WTC11 (cell line): ENCODE measurements at regions not wholly inside any gene's neighbourhood (a gene's known extent, or its start where the extent isn't known, plus 50 kb on each side); places are given as distances from the start of the nearest gene placed in this dataset.
"Not testable (repeated sequence)": the region's sequence is repeated elsewhere in the genome, so short reads cannot be mapped to it uniquely, and the experiment has no call there.

Experiments
- CREB1 ChIP-seq: sonication (generic); formaldehyde crosslinking; IDR thresholded peaks from 2 replicates; pipeline ENCODE4 v1.8.0; 2023; ENCODE audit warnings: mild to moderate bottlenecking, missing genetic modification reagents
- ELF4 ChIP-seq: sonication (generic); formaldehyde crosslinking; IDR thresholded peaks from 2 replicates; pipeline ENCODE4 v1.8.1; 2022; ENCODE audit warnings: low read depth, mild to moderate bottlenecking, moderate library complexity, missing genetic modification reagents
- FOXJ3 ChIP-seq: sonication (generic); formaldehyde crosslinking; IDR thresholded peaks from 2 replicates; pipeline ENCODE4 v1.9.0; 2021; ENCODE audit warnings: missing genetic modification reagents, mild to moderate bottlenecking, borderline replicate concordance
- MXD4 ChIP-seq: fragments of 250-450 bp; sonication (Bioruptor Pico); IDR thresholded peaks from 2 replicates; pipeline ENCODE4 v1.8.0; 2021; ENCODE audit warnings: mild to moderate bottlenecking, moderate library complexity, borderline replicate concordance
- NFYB ChIP-seq: sonication (generic); formaldehyde crosslinking; conservative IDR thresholded peaks from 2 replicates; pipeline ENCODE4 v1.8.0; 2022; ENCODE audit warnings: low read depth, missing genetic modification reagents
- NR2C2 ChIP-seq: sonication (generic); formaldehyde crosslinking; IDR thresholded peaks from 2 replicates; pipeline ENCODE4 v1.8.0; 2022; ENCODE audit warnings: mild to moderate bottlenecking, missing genetic modification reagents
- SP1 ChIP-seq: sonication (generic); formaldehyde crosslinking; conservative IDR thresholded peaks from 2 replicates; pipeline ENCODE4 v1.8.1; 2022; ENCODE audit warnings: missing genetic modification reagents
- ZNF138 ChIP-seq: sonication (generic); formaldehyde crosslinking; conservative IDR thresholded peaks from 2 replicates; pipeline ENCODE4 v1.8.1; 2022; ENCODE audit warnings: mild to moderate bottlenecking, moderate library complexity, missing genetic modification reagents
- ZNF219 ChIP-seq: sonication (generic); formaldehyde crosslinking; IDR thresholded peaks from 2 replicates; pipeline ENCODE4 v1.8.0; 2023; ENCODE audit warnings: missing genetic modification reagents, mild to moderate bottlenecking, borderline replicate concordance
- TF ChIP-seq, protein P1 (sequence below): fragments of 200-600 bp; IDR thresholded peaks from 2 replicates; pipeline ENCODE4 v1.8.0; 2022; ENCODE audit warnings: antibody characterized with exemption
- TF ChIP-seq, protein P2 (sequence below): sonication (generic); formaldehyde crosslinking; IDR thresholded peaks from 2 replicates; pipeline ENCODE4 v1.8.1; 2023; ENCODE audit warnings: mild to moderate bottlenecking, missing genetic modification reagents, moderate library complexity

DNA sequence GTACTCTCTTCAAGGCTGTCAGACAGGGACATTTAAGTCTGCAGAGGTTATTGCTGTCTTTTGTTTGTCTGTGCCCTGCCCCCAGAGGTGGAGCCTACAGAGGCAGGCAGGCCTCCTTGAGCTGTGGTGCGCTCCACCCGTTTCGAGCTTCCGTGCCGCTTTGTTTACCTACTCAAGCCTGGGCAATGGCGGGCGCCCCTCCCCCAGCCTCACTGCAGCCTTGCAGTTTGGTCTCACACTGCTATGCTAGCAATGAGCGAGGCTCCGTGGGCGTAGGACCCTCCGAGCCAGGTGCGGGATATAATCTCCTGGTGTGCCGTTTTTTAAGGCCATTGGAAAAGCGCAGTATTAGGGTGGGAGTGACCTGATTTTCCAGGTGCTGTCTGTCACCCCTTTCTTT, 373.4 kb downstream of the DNAJB9 start:
- TF ChIP-seq, protein P1, sequence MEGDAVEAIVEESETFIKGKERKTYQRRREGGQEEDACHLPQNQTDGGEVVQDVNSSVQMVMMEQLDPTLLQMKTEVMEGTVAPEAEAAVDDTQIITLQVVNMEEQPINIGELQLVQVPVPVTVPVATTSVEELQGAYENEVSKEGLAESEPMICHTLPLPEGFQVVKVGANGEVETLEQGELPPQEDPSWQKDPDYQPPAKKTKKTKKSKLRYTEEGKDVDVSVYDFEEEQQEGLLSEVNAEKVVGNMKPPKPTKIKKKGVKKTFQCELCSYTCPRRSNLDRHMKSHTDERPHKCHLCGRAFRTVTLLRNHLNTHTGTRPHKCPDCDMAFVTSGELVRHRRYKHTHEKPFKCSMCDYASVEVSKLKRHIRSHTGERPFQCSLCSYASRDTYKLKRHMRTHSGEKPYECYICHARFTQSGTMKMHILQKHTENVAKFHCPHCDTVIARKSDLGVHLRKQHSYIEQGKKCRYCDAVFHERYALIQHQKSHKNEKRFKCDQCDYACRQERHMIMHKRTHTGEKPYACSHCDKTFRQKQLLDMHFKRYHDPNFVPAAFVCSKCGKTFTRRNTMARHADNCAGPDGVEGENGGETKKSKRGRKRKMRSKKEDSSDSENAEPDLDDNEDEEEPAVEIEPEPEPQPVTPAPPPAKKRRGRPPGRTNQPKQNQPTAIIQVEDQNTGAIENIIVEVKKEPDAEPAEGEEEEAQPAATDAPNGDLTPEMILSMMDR = not testable (repeated sequence)
- TF ChIP-seq ZNF219; NR2C2 (CRISPR knock-in tag); SP1 (CRISPR knock-in tag); ELF4 (CRISPR knock-in tag); NFYB; ZNF138 (CRISPR knock-in tag); CREB1; FOXJ3 (CRISPR knock-in tag); MXD4 (CRISPR knock-in tag): not testable (repeated sequence)
- TF ChIP-seq, protein P2, sequence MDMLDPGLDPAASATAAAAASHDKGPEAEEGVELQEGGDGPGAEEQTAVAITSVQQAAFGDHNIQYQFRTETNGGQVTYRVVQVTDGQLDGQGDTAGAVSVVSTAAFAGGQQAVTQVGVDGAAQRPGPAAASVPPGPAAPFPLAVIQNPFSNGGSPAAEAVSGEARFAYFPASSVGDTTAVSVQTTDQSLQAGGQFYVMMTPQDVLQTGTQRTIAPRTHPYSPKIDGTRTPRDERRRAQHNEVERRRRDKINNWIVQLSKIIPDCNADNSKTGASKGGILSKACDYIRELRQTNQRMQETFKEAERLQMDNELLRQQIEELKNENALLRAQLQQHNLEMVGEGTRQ (CRISPR knock-in tag) = not testable (repeated sequence)
